ENCODE measurements at regions not wholly inside any gene's neighbourhood (a gene's known extent, or its start where the extent isn't known, plus 50 kb on each side); places are given as distances from the start of the nearest gene placed in this dataset.

DNA sequence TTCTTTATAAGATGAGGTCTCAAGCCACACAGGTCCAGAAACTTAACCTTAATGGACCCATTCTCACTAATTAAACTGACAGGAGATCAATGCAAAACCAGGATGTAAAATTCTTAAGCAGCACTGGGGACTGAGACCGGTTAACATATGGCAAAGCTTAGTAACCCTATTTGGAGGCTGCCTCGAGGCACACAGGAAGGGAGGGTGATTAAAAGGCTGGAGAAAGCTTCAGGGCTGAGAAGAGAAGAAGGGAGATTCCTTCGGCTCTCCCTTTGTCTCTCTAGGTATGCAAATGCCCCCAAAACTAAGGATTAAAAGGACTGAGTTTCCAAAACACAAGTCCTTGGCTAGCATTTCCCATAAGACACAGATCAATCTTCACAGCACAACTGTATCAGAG lies 120.8 kb upstream of the DSCAM start:
- TF ChIP-seq, protein P1, sequence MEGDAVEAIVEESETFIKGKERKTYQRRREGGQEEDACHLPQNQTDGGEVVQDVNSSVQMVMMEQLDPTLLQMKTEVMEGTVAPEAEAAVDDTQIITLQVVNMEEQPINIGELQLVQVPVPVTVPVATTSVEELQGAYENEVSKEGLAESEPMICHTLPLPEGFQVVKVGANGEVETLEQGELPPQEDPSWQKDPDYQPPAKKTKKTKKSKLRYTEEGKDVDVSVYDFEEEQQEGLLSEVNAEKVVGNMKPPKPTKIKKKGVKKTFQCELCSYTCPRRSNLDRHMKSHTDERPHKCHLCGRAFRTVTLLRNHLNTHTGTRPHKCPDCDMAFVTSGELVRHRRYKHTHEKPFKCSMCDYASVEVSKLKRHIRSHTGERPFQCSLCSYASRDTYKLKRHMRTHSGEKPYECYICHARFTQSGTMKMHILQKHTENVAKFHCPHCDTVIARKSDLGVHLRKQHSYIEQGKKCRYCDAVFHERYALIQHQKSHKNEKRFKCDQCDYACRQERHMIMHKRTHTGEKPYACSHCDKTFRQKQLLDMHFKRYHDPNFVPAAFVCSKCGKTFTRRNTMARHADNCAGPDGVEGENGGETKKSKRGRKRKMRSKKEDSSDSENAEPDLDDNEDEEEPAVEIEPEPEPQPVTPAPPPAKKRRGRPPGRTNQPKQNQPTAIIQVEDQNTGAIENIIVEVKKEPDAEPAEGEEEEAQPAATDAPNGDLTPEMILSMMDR (IDR thresholded peaks at IDR 0.05; ENCODE audit: control extremely low read depth, extremely low read depth, low read depth, missing control alignments), result no peak

DNA sequence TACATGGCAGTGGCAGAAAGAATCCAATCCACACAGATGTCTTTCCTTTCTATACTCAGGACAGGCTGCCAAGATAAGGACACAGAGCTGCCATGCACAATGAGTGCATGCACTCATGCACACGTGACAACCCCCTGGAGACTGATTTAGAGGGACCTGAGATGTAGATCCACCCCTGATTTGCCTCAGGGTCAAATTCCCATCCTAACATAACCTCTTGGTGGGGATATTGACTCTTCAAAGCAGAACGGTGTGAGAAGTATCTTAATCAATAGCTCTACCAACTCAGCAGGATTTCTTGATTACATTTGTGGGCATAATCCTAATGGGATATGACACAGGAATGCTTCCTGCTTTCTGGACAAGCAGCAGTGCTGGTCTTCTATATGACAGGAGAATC lies 125.2 kb upstream of the DSCAM start:
- CTCF ChIA-PET, result no interaction called here
- TF ChIP-seq, protein P1 (IDR thresholded peaks at IDR 0.05; ENCODE audit: control extremely low read depth, extremely low read depth, low read depth, missing control alignments), result no peak
- DNase-seq (ENCODE audit: extremely low spot score), result no peak
- POLR2A ChIA-PET, result no interaction called here

More for the DNA sequence above, 120.8 kb upstream of the DSCAM start:
- DNase-seq (ENCODE audit: extremely low spot score), result no peak
- ChIA-PET POLR2A (no interaction called here), CTCF (no interaction called here)

DNA sequence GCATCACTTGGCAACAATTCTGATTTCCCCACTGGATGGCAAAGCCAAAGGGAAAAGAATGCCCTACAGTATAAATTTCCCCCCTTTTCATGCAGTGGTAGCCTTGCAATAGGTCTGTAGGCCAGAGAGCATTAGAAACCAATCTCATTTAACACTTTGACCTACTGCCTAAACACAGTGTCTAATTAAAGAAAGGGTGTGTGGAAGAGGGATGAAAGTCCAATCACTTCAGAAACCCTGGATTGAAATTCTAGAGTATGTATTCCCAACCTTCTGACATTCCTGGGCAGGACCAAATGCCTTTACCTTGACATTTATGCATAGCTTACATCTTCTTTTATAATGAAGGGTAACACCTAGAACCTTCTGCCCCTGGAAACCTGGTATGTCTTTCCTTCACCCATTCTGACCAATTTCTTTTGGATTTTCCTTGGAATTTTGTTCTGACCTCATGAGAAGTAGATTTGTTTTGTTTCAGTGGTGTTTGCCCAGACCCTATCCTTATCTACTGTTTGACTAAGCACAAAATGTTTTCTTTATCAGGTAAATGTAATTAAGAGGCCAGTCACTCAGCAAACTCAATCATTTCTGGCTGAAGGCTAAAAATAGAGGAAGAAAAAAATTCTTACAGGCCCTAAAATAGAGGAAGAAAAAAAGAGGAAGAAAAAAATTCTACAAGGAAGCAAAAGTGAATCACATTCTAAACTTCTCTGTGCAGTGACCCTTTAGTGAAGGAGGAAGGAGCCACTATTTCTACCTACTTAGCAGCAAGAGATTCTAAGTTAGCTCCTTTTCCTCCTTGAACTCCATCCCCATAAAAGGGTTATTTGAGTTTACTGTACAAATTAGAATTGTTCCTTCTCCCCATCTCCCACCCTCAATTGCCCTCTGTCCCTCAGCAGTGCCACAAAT lies 129.5 kb upstream of the DSCAM start:
- ChIA-PET POLR2A (no interaction called here), CTCF (no interaction called here)
- TF ChIP-seq, protein P1 (IDR thresholded peaks at IDR 0.05; ENCODE audit: control extremely low read depth, extremely low read depth, low read depth, missing control alignments), result no peak
- no peak for DNase-seq (ENCODE audit: extremely low spot score)

DNA sequence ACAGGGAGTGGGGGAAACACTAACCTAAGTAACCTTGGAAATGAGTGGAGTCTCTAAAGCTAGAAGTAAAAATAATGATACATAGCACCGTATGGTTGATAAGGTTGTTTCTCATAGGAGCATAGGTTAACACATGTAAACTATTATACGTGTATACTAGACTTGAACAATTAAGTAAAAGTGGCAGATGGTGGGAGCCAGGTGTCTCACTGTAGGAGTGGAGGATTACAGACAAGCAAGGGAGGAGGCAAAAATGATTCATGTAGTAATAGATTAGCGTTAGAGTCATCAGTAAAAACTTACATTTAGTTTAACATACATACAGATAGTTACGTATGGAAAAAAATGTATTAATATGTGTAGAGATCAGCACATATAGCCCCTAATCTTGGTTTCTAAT lies 138.4 kb upstream of the DSCAM start:
- TF ChIP-seq, protein P1 (IDR thresholded peaks at IDR 0.05; ENCODE audit: control extremely low read depth, extremely low read depth, low read depth, missing control alignments), result no peak
- CTCF ChIA-PET, result no interaction called here
- POLR2A ChIA-PET, result no interaction called here
- no peak for DNase-seq (ENCODE audit: extremely low spot score)

DNA sequence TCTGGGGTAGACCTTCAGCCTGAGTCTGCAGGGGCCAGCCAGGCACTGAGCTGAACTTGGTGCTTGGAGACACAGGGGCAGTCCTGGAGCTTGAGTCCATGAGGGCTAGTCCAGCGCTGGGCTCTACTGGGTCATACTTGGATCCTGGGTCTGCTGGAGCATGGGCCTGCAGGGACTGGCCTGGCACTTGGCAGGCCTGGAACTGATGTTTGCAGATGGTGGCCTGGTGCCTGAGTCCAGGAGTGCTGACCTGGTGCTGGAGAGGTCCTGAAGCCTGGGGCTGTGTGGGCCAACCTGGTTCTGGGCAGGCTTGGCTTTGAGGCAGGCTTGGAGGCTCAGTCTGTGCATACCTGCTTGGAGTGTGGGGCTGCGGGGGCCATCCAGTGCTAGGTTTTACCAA lies 143.4 kb upstream of the DSCAM start:
- TF ChIP-seq, protein P1 (IDR thresholded peaks at IDR 0.05; ENCODE audit: control extremely low read depth, extremely low read depth, low read depth, missing control alignments), result no peak
- ChIA-PET CTCF (no interaction called here), POLR2A (no interaction called here)
- DNase-seq (ENCODE audit: extremely low spot score), result no peak

GRCh38 chr21:40997831-40998230 lies 150.9 kb upstream of the DSCAM start:
- TF ChIP-seq, protein P1 (IDR thresholded peaks at IDR 0.05; ENCODE audit: control extremely low read depth, extremely low read depth, low read depth, missing control alignments), result no peak
- no peak for DNase-seq (ENCODE audit: extremely low spot score)
- ChIA-PET POLR2A (no interaction called here), CTCF (no interaction called here)
